ENCODE measurements at regions not wholly inside any gene's neighbourhood (a gene's known extent, or its start where the extent isn't known, plus 50 kb on each side); places are given as distances from the start of the nearest gene placed in this dataset.
"Not testable (repeated sequence)": the region's sequence is repeated elsewhere in the genome, so short reads cannot be mapped to it uniquely, and the experiment has no call there.

DNA sequence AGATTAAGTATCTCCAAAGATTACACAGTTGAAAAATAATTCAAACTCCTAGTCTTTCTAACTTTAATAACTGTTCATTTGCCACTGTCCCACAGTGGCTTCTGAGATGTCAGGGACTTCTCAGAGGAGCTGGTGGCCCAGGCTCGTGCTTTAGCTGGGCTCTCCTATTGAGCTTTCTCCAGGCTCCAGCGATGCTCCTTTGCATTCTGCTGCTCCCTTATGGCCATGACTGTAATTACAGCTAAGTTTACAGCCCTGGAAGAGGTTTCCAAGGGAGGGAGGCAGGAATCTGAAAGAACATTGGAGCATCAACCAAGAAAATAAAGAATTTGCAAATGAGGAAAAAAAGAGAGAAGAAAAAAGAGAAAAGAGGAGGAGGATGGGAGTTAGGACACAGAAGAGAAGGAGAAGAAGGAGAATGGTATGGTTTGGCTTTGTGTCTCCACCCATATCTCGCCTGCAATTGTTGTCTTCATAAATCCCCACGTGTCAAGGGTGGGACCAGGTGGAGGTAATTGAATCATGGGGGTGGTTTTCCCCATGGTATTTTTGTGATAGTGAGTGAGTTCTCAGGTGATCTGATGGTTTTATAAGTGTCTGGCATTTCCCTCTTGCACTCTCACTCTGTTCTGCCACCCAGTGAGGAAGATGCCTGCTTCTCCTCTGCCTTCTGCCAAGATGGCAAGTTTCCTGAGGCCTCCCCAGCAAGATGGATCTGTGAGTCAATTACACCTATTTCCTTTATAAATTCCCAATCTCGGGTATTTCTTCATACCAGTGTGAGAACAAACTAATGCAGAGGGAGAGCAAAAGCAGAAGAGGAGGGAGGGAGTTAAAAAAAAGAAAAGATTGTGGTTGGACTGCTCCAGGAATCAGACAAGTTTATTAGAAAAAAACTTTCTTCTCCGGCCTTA, 857.0 kb downstream of the KCNA4 start:
- DNase-seq, result no peak

DNA sequence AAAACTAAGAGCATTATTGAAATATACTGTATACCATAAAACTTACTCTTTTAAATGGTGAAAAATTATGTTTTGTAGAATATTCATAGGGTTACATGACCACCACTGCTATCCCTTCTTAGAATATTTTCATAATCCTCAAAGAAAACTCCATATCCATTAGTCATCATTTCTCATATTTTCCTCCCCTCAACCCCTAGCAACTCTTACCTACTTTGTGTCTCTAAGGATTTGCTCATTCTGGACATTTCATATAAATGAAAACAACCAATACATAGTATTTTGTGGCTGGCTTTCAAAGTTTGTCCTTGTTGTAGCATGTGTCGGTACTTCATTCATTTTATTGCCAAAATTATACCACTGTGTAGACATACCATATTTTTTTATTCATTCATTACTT, 863.8 kb downstream of the KCNA4 start:
- no peak for DNase-seq

DNA sequence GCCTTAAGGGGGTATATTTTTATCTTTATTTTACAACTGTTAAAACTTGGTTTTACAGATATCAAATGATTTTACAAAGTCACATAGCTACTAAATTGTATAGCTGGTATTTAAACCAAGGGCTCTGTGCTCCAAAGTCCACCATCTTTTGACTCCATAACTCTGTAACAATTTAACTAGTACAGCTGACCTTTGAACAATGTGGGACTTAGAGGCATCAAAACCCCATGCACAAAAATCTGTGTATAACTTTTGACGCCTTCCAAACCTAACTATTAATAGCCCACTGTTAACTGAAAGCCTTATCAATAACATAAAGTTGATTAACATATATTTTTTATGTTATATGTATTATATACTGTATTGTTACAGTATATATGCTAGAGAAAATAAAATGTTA, 874.3 kb downstream of the KCNA4 start:
- DNase-seq, result not testable (repeated sequence)

GRCh38 chr11:29135504-29135903, 881.3 kb downstream of the KCNA4 start:
- no peak for DNase-seq

GRCh38 chr11:29131055-29131454, 885.8 kb downstream of the KCNA4 start:
- no peak for DNase-seq

DNA sequence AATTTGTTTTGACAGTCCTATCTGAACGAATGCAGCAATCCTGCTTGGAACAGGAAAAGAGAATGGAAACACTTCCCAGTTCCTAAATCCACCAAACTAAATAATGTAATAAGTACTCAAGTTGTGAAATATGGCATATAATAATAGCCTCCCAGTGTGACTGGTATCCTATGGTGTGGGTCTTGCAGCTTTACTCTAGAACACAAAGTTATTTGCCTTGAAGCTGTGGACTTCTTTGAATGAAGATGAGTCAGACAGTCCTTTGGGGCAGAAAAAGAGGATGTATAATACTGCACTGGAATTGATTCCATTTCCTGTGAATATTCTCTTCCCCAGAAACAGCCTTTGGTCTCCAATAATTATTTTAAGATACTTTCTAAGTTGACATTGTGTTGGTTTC, 887.0 kb downstream of the KCNA4 start:
- DNase-seq, result no peak

GRCh38 chr11:29127461-29127860, 889.4 kb downstream of the KCNA4 start:
- DNase-seq, result no peak

DNA sequence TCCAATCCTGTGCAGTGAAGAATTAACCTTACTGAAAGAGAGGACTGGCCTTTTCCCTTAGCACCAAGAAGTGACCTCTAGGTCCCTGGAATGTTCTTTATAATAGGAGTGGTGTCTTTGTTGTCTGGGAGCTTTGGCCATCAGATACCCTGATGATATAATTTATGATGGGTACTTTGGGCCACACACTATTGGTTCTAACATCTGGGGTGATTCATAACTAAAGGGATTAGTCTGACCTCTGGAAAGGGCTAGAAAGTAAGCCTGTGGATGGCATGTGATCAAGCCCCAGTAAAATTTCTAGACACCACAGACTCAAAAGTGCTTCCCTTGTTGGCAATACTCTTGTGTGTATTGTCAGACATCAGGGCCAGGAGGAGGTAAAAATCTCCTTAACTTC, 891.2 kb downstream of the KCNA4 start:
- no peak for DNase-seq

- DNase-seq, result no peak
These were observed 892.4 kb downstream of the KCNA4 start for GRCh38 chr11:29124470-29124869.

GRCh38 chr11:29119707-29120618, 896.9 kb downstream of the KCNA4 start:
- no peak for DNase-seq

DNA sequence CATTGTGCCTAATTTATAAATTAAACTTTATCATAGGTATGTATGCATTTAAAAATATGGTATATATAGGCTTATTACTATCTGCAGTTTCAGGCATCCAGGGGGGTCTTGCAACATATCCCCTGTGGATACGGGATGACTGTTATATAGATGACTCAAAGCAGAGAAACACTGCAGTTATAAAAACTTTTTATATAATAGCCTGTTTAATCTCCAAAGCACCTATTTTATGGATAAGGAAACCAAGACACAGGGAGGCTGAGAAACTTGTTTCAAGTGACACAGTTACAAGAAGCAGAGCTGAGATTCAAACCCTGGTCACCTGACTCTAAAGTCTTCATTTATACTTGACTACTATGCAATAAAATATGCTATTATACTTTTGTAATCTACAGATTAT, 897.7 kb downstream of the KCNA4 start:
- DNase-seq, result no peak

DNA sequence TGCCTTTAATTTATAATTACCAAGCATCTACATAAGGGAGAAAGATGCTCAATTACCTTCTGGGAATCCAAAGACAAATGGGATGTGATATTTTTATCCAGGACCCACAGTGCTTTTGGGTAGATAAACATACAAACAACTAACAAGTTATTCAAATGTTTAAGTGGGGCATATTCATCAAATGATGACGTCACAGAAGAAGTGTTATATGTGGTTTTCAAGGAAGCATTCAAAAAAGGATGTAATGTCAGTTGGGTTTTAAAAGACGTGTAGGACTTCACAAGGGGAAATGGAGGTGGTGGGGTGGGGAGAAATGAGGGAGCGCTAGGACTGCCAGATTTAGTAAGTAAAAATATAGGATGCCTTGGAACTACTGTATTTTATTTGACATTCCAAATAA, 915.9 kb downstream of the KCNA4 start:
- DNase-seq, result no peak

DNA sequence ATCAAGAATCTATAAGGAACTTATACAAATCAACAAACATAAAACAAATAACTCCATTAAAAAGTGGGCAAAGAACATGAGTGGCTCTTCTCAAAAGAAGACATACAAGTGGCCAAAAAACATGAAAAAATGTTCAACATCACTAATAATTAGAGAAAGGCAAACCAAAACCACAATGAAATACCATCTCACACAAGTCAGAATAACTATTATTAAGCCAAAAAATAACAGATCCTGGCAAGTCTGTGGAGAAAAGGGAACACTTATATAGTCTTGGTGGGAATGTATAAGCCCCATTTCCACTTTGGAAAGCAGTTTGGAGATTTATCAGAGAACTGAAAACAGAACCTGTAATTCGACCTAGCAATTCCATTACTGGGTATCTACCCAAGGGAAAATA, 921.0 kb downstream of the KCNA4 start:
- no peak for DNase-seq

DNA sequence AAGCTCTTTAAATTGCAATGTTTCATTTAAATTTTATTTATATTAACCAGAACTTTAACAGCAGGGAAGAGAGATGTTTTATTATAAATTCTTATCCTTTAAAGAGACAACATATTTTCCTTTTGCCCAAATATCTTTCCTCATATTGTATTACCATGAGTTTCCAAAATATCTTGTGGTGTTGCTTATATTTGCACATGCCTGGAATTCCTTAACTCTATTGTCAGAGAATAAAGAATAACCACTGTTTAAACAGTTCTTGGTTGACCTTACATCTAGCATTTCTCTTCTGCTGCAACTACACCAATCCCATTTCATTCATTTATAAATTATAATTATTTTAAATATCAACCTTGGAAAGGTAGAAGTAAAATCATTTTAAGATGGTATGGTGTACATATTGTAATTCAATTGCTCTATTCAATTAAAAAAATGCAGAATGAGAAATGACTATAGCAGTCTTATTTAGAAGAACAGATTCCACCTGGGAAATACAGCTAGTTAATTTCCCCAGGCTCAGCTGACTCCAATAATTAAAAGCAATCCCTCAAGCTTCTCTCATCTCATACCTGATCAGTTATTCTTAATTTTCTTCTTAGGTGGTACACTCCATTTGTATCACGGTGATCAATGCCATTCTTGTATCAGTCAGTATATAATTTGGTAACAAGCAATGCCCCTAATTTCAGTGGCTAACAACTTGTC, 923.3 kb downstream of the KCNA4 start:
- no peak for DNase-seq

DNA sequence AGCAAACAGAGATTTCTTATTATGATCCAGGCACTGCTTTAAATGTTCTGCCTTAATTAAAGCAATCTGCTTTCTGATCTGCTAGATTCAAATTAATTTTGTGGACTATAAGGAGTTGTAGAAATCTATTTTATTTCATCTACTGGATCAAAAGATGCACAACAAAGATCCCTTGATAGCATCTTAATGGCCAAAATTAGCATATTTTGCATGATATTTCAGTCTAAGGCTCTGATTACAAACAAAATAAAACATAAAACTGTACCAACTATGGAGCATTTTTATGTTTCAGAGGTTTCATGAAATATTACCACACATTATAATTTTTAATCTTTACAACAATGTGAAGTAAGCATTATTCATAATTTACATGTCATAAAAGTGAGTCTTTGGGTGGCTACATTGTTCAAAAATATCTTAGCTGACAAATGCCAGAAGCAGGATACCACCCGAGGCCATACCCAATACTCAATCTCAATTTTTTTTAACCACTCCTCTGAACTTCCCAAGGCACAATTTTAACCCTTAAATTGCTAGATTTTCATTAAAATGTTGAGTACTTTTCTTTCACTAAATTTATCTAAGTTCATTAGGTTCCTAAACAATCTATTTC, 929.5 kb downstream of the KCNA4 start:
- DNase-seq, result no peak

- no peak for DNase-seq
These were observed 941.1 kb downstream of the KCNA4 start for GRCh38 chr11:29075726-29076125.

DNA sequence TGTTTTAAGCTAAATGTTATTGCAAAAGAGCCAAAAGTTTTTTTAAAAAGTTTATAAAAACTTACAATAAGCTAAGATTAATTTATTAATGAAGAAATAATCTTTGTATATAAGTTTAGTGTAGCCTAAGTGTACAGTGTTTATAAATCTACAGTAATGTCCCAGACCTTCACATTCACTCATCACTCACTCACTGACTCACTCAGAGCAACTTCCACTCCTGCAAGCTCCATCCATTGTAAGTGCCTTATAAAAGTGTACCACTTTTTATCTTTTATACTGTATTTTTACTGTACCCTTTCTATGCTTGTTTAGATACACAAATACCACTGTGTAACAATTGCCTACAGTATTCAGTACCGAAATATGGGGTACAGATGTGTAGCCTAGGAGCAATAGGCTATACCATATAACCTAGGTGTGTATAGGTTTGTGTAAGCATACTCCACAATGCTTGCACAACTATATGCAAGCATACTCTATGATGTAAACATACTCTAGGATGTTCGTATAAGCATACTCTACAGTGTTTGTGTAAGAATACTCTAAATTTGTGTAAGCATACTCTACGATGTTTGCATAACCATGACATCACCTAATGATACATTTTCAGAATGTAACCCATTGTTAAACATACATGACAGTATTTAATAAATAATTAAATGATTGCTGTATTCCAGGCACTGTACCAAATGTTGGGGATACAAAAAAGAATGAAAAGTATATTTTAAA, 953.0 kb downstream of the KCNA4 start:
- no peak for DNase-seq

- no peak for DNase-seq
These were observed 953.3 kb downstream of the METTL15 start for GRCh38 chr11:29061452-29061851.

DNA sequence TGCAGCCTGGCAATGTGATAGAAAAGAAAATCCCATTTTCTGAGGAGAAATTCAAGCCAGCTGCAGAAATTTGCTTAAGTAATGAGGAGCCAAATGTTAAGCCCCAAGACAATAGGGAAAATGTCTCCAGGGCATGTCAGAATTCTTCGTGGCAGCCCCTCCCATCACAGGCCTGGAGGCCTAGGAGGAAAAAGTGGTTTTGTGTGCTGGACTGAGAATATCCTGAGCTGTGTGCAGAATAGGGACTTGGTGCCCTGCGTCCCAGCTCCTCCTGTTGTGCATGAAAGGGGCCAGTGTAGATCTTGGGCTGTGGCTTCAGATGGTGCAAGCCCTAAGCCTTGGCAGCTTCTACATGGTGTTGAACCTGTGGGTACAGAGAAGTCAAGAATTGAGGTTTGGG, 948.3 kb downstream of the METTL15 start:
- not testable (repeated sequence) for DNase-seq

GRCh38 chr11:29051935-29052334, 943.7 kb downstream of the METTL15 start:
- no peak for DNase-seq

- DNase-seq, result not testable (repeated sequence)
These were observed 942.8 kb downstream of the METTL15 start for GRCh38 chr11:29050962-29051361.

DNA sequence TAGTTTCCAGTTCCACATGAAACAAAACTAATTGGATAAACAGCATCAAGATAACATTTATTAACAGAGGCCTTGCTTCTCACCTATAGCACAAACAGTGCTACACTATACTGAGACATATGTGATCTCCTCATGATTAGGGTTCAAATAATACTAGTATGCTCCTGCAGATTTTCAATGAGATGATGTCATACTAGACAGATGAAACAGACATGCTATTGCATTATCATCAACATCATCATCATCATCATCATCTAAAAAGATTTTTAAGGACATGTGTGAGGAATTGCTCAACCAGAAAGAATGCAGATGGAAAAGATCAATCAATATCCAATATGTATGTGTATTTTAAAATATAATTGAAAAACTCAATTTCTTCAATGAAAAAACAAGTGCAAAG, 932.3 kb downstream of the METTL15 start:
- DNase-seq, result no peak

Measured in occipital lobe (tissue), 1 donor.